PC-3 (cell line): ENCODE measurements at regions not wholly inside any gene's neighbourhood (a gene's known extent, or its start where the extent isn't known, plus 50 kb on each side); places are given as distances from the start of the nearest gene placed in this dataset.

ENCODE experiments used
- ATAC-seq: fragments of 200-7000 bp; cut with Tn5 transposase; 2 replicates; pipeline ENCODE4 v1.9.1; 2020; ENCODE audit warnings: mild to moderate bottlenecking, moderate library complexity
- BruUV-seq: library from RNA; stranded (reverse); fragments of 400-500 nt; replicated peaks from 2 replicates; lab custom pipeline; 2021; lab: Mats Ljungman, UMichigan
- CTCF ChIA-PET: fragments of 300-600 bp; sonication (Branson Sonifier 250); formaldehyde crosslinking; loops from one replicate; lab custom pipeline; 2022; ENCODE audit warnings: antibody characterized with exemption; lab: Charles Lee
- POLR2A ChIA-PET: fragments of 300-600 bp; sonication (Branson Sonifier 250); formaldehyde crosslinking; loops from one replicate; lab custom pipeline; 2022; ENCODE audit warnings: antibody characterized with exemption; ENCODE audit not compliant: unreplicated experiment; lab: Charles Lee
- DNase-seq: peaks from one replicate; pipeline ENCODE4 v3.0.0-alpha.2; 2015
- H2AFZ ChIP-seq: fragments of 300-600 bp; sonication (generic); 2 replicates; pipeline ENCODE4 v1.6.0; 2016; ENCODE audit warnings: antibody characterized with exemption, low read length
- H3F3A ChIP-seq: fragments of 300-600 bp; sonication (generic); one replicate; pipeline ENCODE4 v1.6.0; 2017; ENCODE audit warnings: antibody characterized with exemption, low read length, control low read depth, mild to moderate bottlenecking; ENCODE audit not compliant: unreplicated experiment
- H3K27ac ChIP-seq: fragments of 300-600 bp; sonication (generic); 2 replicates; pipeline ENCODE4 v1.5.1; 2016; ENCODE audit warnings: mild to moderate bottlenecking, low read length
- H3K27me3 ChIP-seq: fragments of 300-600 bp; sonication (generic); 2 replicates; pipeline ENCODE4 v1.6.1; 2016; ENCODE audit warnings: low read length, mixed read lengths
- H3K36me3 ChIP-seq: fragments of 300-600 bp; sonication (generic); 2 replicates; pipeline ENCODE4 v1.6.1; 2016; ENCODE audit warnings: low read depth, mixed run types, low read length, mixed read lengths
- H3K4me1 ChIP-seq: fragments of 300-600 bp; sonication (generic); 2 replicates; pipeline ENCODE4 v1.5.1; 2016; ENCODE audit warnings: low read length; ENCODE audit not compliant: insufficient read depth
- H3K4me2 ChIP-seq: fragments of 300-600 bp; sonication (generic); 2 replicates; pipeline ENCODE4 v1.6.0; 2016; ENCODE audit warnings: low read length
- H3K4me3 ChIP-seq: fragments of 300-600 bp; sonication (generic); 2 replicates; pipeline ENCODE4 v1.5.1; 2016; ENCODE audit warnings: mild to moderate bottlenecking, low read length, mixed read lengths
- H3K79me2 ChIP-seq: fragments of 300-600 bp; sonication (generic); 2 replicates; pipeline ENCODE4 v1.6.1; 2017; ENCODE audit warnings: low read length, mixed read lengths
- H3K9ac ChIP-seq: fragments of 300-600 bp; sonication (generic); 2 replicates; pipeline ENCODE4 v1.6.0; 2016; ENCODE audit warnings: mild to moderate bottlenecking, low read length
- H3K9me2 ChIP-seq: fragments of 300-600 bp; sonication (generic); replicated peaks from 2 replicates; pipeline ENCODE4 v1.6.1; 2016; ENCODE audit warnings: mixed run types, low read length, mixed read lengths
- H3K9me3 ChIP-seq: fragments of 300-600 bp; sonication (generic); 2 replicates; pipeline ENCODE4 v1.6.1; 2016; ENCODE audit warnings: low read length, mixed read lengths
- H4K20me1 ChIP-seq: fragments of 300-600 bp; sonication (generic); 2 replicates; pipeline ENCODE4 v1.6.1; 2016; ENCODE audit warnings: low read length, mixed read lengths
- CTCF ChIP-seq: fragments of 300-600 bp; sonication (generic); conservative IDR thresholded peaks from 2 replicates; pipeline ENCODE4 v1.5.1; 2017; ENCODE audit warnings: antibody characterized with exemption, low read depth, mild to moderate bottlenecking, low read length
- EZH2 ChIP-seq: fragments of 300-600 bp; sonication (generic); IDR thresholded peaks from one replicate; pipeline ENCODE4 v1.6.1; 2017; ENCODE audit warnings: antibody characterized with exemption, mild to moderate bottlenecking, low read length; ENCODE audit not compliant: unreplicated experiment
- EZH2phosphoT487 ChIP-seq: fragments of 300-600 bp; sonication (generic); IDR thresholded peaks from 2 replicates; pipeline ENCODE4 v1.6.1; 2018; ENCODE audit warnings: mild to moderate bottlenecking, antibody characterized with exemption, low read length, borderline replicate concordance
- intact Hi-C: fragments of 100-400 bp; cut with micrococcal nuclease; formaldehyde crosslinking; loops from 2 replicates; pipeline ENCODE4 v1.9.0; 2023

- intact Hi-C loops = no loop called here
- Histone ChIP-seq H3K4me3 (no peak overlapping the region), H3K36me3 (no peaks in the 10 kb centered on the region), H2AFZ (no peak overlapping the region), H3K9me2 (no peaks in the 10 kb centered on the region), H3K27me3 (no peaks in the 10 kb centered on the region), H3K9me3 (0 out of 2 replicates have a peak, but pooled peaks cover 13% of the 10 kb centered on the region), H3F3A (no peaks in the 10 kb centered on the region), H3K4me2 (no peak overlapping the region), H3K79me2 (no peaks in the 10 kb centered on the region), H3K9ac (no peak overlapping the region), H4K20me1 (no peaks in the 10 kb centered on the region), H3K4me1 (no peaks in the 10 kb centered on the region), H3K27ac (no peak overlapping the region)
- DNase-seq = no peak
- ChIA-PET POLR2A (no interaction called here), CTCF (no interaction called here)
- TF ChIP-seq EZH2 (no peak), CTCF (no peak), EZH2phosphoT487 (no peak)
- BruUV-seq = no TSS peak
- no peak for ATAC-seq
These were observed 557.3 kb upstream of the ANO5 start for GRCh38 chr11:21635394-21636145.

GRCh38 chr11:21636561-21636960, 556.3 kb upstream of the ANO5 start:
- no peak overlapping the region for H3K27ac ChIP-seq

More at GRCh38 chr11:21636561-21636960, 556.3 kb upstream of the ANO5 start:
- H3K36me3 ChIP-seq = no peaks in the 10 kb centered on the region
- H3K9me2 ChIP-seq = no peaks in the 10 kb centered on the region
- H3K9ac ChIP-seq = no peak overlapping the region
- no peaks in the 10 kb centered on the region for H3K79me2 ChIP-seq
- DNase-seq (no peak), ATAC-seq (no peak)
- no peaks in the 10 kb centered on the region for H3F3A ChIP-seq
- ChIA-PET POLR2A (no interaction called here), CTCF (no interaction called here)
- no peaks in the 10 kb centered on the region for H4K20me1 ChIP-seq
- no peak overlapping the region for H2AFZ ChIP-seq
- no peak for TF ChIP-seq EZH2phosphoT487
- no peak for TF ChIP-seq CTCF
- TF ChIP-seq EZH2 = no peak
- 0 out of 2 replicates have a peak, but pooled peaks cover 8% of the 10 kb centered on the region for H3K9me3 ChIP-seq
- H3K4me2 ChIP-seq = no peak overlapping the region
- no peaks in the 10 kb centered on the region for H3K27me3 ChIP-seq
- no TSS peak for BruUV-seq
- intact Hi-C loops = no loop called here
- no peaks in the 10 kb centered on the region for H3K4me1 ChIP-seq
- H3K4me3 ChIP-seq = no peak overlapping the region
